Epidermal melanocyte (primary cell): ENCODE measurements at regions not wholly inside any gene's neighbourhood (a gene's known extent, or its start where the extent isn't known, plus 50 kb on each side); places are given as distances from the start of the nearest gene placed in this dataset.
"Not testable (repeated sequence)": the region's sequence is repeated elsewhere in the genome, so short reads cannot be mapped to it uniquely, and the experiment has no call there.

Experiments
- DNase-seq: peaks from one replicate; pipeline ENCODE4 v3.0.0; 2011; ENCODE audit warnings: low spot score; ENCODE audit not compliant: insufficient read length

DNA sequence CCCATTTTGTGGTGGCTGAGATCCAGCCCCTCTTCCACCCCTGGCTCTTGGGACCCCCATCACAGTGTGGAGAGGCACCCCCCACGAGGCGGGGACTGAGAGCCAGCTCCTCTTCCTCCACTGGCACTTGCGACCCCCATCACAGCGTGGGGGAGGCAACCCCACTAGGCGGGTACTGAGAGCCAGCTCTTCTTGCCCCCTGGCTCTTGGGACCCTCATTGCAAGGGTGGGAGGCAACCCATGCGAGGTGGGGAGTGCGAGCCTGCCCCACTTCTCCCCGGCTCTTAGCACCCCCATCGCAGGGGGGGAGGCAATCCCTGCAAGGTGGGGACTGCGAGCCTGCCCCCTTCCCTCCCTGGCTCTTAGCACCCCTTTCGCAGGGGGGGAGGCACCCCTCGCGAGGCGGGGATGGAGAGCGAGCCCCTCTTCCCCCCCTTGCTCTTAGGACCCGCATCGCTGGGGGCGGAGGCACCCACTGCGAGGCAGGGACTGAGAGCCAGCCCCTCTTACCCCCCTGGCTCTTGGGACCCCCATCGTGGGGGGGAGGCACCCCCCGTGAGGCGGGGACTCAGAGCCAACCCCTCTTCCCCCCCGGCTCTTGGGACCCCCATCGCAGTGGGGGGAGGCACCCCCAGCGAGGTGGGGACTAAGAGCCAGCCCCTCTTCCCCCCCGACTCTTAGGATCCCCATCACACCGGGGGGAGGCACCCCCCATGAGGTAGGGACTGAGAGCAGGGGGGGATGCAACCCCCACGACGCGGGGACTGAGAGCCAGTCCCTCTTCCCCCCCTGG is 364.6 kb upstream of the SPRY2 start:
- DNase-seq, result no peak

DNA sequence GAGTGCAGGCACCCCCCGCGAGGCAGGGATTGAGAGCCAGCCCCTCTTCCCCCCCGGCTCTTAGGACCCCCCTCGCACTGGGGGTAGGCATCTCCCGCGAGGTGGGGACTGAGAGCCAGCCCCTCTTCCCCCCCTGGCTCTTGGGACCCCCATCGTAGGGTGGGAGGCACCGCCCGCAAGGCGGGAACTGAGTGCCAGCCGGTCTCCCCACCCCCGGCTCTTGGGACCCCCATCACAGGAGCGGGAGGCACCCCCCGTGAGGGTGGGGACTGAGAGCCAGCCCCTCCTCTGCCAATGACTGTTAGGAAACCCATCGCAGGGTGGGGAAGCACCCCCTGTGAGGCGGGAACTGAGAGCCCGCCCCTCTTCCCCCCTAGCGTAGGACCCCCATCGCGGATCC is 363.4 kb upstream of the SPRY2 start:
- no peak for DNase-seq

DNA sequence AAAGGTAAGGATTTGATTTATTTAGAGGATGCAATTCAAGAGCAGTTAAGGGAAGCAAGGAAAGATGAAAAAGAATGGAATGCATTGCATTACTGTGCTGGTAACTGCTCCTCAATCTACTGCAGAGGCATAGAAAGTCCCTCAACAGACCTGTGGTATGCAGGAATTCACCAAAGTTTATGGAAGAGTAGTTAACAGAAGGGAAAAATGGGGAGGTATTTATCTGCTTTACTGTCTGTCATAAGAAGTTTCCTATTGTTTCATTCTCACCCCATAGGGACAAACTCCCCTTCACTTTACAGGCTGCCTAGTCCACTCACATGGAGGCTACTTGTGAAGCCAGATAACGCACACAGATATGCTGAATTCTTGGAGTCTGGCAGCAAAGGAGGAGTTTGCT is 354.9 kb upstream of the SPRY2 start:
- no peak for DNase-seq

DNA sequence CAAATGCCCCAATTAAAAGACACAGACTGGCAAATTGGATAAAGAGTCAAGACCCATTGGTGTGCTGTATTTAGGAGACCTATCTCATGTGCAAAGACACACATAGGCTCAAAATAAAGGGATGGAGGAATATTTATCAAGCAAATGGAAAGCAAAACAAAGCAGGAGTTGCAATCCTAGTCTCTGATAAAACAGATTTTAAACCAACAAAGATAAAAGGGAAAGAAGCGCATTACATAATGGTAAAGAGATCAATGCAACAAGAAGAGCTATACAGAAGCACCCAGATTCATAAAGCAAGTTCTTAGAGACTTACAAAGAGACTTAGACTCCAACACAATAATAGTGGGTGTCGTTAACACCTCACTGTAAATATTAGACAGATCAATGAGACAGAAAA is 350.9 kb upstream of the SPRY2 start:
- DNase-seq, result not testable (repeated sequence)

DNA sequence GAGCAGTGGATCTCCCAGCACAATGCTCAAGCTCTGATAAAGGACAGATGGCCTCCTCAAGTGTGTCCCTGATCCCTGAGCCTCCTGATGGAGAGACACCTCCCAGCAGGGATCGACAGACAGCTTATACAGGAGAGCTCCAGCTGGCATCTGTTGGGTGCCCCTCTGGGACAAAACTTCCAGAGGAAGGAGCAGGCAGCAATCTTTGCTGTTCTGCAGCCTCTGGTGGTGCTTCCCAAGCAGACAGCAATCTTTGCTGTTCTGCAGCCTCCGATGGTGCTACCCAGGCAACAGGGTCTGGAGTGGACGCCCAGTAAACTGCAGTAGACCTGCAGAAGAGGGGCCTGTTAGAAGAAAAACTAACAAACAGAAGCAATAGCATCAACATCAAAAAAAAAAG is 349.3 kb upstream of the SPRY2 start:
- no peak for DNase-seq

DNA sequence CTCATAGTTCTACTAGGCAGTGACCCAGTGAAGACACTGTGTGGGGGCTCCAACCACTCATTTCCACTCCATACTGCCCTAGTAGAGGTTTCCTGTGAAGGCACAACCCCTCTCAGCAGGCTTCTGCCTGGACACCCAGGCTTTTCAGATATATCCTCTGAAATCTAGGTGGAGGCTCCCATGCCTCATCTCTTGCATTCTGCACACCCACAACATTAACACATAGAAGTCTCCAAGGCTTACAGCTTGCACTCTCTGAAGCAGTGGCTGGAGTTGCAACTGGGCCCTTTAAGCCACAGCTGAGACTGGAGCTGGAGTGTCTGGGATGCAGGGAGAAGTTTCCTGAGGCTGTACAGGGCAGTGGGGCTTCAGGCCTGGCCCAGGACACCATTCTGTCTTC is 347.7 kb upstream of the SPRY2 start:
- DNase-seq, result no peak

DNA sequence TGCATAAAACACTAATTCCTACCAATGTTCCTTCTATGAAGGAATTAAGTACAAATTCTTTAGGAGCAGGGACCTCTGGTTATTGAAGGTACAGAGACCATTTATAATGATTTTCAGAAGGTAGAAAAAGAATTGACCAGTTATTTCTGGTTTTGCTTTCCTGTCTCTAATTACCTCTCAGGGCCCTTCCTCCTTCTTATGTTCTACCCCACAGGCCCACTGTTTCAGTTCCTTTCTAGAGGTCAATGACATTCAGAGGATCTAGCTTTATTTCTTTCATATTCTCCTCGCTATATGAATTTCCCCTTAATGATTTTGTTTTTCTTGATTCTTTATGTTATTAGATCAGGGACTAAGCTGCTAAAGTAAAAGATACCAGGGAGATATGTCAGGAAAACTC is 345.0 kb upstream of the SPRY2 start:
- no peak for DNase-seq

DNA sequence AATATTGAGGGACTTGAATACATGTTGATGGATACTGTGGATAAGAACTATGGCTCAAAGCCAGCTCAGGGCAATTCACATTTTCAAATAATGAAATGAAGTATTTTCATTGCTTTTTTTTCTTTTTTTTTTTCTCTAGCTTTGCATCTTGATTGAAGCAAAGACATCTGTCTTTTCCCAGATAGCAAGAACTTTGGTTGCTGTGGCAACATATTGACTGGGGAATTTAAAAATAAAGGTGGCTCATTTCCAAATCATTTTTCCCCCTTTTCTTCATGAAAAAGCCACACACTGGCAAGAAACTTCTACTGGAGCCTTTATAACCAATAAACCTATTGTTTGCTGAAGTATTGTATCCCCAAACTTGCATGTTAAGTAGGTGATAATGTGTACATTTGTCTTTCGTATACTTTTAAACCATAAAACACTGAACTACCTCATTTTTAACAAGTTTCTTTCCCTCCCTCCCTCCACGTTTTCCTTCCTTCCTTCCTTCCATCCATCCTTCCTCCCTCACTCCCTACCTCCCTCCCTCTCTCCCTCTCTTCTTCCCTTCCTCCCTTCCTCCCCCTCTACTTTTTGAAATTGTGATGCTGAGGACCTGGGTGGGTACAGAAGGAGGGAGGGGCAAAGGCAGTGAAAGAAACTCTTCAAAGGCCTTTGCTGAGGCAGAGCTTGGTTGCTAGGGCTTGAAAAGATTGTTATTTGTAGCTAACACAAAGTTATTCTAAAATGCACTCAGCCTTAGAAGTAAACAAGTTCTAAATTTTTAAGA is 343.5 kb upstream of the SPRY2 start:
- no peak for DNase-seq

DNA sequence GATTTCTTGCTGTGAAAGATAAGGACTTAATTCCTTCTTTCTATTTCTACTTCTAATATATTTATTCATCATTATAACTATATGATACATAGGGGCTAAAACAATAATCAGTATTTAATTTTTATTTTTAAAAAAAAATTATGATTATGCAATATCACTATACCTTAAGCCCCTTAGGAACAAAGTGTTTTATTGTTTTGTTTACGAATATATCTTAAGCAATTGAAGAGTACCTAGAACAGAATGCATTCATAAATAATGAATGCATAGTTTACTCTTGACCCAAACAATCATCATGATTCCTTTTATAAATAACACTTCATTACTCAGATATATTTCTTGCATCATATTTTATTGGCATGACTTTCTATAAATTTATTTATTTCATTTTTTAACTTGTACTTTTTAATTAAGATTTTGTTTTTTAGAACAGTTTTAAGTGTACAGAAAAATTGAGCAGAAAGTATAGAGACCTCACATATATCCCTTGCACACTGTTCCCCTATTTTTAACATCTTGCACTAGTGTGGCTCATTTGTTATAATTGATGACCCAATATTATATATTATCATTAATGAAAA is 339.9 kb upstream of the SPRY2 start:
- DNase-seq, result no peak

DNA sequence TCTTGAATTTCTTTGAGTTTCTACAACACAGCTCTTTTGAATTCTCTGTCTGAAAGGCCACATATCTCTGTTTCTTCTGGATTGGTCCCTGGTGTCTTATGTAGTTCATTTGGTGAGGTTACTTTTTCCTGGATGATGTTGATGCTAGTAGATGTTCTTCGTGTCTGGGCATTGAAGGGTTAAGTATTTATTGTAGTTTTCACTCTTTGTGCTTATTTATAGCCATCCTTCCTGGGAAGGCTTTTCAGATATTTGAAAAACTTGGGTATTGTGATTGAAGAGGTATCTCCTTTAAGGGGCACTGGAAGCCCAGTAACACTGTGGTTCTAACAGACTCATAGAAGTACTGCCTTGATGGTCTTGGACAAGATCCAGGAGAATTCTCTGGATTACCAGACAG is 338.5 kb upstream of the SPRY2 start:
- DNase-seq, result no peak

DNA sequence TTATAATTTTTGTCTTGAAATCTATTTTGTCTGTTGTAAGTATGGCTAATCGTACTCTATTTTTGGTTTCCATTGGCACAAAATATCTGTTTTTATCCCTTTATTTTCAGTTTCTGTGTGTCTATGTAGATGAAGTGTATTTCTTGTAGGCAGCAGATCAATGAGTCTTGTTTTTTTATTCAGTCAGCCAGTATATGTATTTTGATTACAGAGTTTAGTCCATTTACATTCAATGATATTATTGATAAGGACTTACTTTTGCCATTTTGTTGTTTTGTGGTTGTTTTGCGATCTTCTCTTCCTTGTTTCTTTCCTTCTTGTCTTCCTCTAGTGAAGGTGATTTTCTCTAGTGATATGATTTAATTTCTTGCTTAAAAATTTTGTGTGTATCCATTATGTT is 336.3 kb upstream of the SPRY2 start:
- no peak for DNase-seq

DNA sequence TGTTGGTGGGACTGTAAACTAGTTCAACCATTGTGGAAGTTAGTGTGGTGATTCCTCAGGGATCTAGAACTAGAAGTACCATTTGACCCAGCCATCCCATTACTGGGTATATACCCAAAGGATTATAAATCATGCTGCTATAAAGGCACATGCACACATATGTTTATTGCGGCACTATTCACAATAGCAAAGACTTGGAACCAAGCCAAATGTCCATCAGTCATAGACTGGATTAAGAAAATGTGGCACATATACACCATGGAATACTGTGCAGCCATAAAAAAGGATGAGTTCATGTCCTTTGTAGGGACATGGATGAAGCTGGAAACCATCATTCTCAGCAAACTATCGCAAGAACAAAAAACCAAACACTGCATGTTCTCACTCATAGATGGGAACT is 334.5 kb upstream of the SPRY2 start:
- not testable (repeated sequence) for DNase-seq

DNA sequence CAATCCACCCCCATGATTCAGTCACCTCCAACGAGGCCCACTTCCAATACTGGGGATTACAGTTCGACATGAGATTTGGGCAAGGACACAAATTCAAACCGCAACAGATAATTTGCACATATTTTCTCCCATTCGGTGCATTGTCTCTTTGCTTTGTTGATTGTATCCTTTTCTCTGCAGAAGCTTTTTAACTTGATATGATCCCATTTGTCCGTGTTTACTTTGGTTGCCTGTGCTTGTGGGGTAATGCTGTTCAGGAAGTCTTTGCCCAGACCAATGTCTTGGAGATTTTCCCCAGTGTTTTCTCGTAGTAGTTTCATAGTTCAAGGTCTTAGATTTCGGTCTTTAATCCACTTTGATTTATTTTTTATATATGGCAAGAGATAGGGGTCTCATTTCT is 330.8 kb upstream of the SPRY2 start:
- DNase-seq, result no peak

DNA sequence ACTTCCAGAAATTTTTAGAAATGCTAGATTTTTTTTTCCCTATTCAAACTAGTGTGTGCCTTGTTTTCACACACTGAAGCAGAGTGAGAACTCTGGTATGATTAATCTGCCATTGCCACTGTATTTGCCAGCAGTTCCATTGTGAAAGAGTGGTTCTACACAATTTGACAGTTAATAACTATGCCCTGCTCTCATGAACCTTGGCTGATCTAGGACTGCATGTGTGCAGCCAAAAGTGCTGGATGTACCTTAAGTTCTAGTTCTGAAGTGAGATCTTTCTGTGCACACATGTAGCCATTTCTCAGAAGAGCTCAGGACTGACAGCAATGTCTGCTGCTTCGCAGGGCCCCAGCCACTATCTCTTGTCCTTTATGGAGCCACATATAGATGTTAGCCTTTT is 328.2 kb upstream of the SPRY2 start:
- DNase-seq, result no peak

DNA sequence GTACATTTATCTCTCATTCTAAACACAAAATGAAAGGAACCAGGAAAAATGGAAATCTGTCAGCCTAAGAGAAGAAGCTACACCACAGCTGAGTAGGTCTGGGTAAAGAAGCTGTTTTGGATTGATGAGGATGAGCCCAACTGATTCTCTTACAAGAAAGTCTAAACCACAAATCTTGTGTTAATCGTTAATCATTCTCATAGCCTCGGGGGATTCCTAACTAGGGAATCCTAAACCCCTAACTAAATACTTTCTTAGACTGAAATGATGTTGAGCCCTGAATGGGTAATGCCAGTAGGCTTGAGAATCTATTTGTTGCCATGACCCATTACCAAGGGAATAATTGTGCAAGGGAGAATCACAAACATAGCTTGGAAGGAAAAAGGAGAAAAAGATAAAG is 327.5 kb upstream of the SPRY2 start:
- DNase-seq, result no peak

DNA sequence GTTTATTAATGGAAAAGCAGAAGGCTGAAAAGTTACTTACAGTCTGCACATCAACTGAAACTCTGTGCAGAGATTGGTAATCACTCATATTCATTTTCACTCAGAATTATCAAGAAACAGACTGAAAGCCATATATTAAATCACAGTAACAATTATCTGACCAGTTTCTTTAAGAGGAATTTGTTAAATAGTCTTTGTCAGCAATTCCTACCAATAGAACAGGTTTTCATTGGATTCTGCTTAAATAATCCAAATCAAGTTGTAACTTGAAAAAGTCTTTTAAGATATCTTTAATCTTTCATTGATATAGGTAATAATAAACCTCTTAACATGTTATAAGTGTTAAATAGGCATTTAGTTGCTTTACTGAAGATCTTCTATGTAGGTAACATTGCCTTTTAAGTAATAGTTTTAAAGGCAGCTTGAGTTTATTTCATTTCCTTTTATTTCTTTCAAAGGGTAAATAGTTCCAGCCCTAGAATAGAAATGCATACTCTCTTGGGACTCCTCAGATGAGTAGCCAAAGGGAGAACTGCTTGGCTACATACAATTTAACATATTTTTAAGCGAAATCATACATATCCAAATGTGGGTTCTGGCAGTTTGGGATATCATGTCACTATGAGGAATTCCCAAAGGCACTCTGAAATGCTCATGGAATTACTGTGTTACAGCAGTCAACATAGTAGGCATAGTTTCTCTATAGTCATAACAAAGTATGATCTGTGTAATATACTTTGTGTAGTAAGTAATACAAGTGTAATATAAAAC is 326.0 kb upstream of the SPRY2 start:
- no peak for DNase-seq

DNA sequence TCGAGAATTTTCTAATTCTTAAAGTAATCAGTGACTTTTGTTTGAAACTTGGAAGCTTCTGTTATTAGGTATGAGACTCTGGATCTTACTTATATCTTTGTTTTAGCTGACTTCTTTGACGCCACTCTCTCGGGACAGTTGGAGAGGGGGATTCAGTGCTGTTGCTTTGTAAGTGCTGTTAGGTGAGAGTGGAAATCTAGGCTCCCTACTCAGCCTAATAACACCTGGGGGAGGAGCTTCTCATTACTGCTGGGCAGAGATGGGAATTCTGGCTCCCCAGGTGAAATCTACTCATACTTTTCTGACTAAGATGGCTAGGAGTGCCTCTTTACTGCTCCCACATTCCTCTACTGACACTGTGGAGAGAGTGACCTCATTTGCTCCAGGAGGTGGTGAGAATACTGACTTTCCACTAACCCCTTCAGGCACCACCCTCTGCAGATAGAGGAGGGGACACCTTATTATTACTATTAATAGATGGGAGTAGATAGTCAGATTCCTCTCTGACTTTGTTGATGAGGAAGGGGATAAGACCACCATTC is 324.9 kb upstream of the SPRY2 start:
- no peak for DNase-seq

DNA sequence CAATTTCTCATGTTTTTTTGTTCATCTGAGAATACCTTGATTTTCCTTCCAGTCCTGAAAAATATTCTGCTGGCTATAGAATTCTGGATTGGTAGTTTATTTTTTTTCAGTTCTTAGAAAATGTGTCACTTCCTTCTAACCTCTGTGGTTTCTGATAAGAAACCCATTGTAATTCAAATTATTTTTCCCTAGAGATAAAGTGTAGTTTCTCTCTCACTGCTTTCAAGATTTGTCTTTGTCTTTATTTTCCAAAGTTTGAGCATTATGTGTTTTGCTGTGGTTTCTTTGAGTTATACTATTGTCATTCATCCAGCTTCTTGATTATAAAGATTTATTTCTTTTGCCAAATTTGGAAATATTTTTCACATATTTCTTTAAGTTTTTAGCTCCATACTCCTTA is 324.0 kb upstream of the SPRY2 start:
- DNase-seq, result no peak

DNA sequence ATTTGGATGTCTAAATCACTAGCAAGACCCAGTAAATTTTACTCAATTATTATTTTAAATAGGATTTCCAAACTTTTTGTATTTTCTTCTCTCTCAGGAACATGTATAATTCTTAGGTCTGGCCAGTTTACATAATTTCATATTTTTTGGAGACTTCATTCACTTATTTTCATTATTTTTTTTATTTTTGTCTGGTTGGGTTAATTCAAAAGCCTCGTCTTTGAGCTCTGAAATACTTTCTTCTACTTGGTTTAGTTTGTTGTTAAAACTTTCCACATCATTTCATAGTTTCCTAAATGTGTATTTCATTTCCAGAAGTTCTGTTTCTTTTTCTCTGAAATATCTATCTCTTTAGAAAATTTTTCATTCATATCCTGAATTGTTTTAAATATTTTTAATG is 322.9 kb upstream of the SPRY2 start:
- DNase-seq, result no peak

DNA sequence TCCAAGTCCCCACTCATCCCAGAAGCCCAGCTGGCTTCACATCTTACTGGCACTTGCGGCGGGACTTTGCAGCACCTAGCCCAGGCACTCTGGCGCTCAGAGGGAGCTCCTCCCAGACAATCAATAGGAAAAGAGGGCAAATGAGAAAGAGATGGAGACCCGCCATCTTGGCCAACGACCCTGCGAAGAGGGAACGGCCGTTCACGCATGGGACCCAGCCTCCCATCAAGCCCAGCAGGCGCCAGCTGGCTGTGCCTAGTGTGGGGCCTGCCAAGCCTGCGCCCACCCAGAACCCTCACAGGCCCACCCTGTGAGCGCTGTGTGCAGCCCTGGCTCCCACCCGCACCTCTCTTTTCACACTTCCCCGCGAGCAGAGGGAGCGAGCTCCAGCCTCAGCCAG is 317.8 kb upstream of the SPRY2 start:
- DNase-seq, result no peak

DNA sequence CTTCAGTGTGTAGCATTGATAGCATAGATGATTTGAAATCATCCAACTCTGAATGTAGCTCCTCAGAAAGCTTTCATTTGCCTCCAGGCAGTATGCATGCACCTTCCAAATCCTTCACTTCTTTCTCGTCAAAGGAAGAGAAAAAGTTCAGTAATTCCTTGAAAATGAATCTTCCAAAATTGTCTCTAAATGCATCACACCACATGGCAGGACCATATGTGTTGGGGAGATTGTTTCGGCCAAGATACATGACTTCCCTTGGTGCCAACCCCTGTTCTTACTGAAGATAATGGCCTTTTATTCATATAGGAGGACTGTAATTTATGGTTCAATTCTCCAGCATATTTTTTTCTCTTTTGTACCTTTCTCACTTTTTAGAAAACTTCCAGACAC is 315.6 kb upstream of the SPRY2 start:
- DNase-seq, result no peak
